Upper lobe of left lung (tissue), 6 donors: ENCODE measurements at regions not wholly inside any gene's neighbourhood (a gene's known extent, or its start where the extent isn't known, plus 50 kb on each side); places are given as distances from the start of the nearest gene placed in this dataset.

ENCODE experiments used
- ATAC-seq, 2 donors: fragments of 200-7000 bp; cut with Tn5 transposase; one replicate each; pipeline ENCODE4 v1.9.1; 2022; ENCODE audit warnings: mild to moderate bottlenecking in 2 of 2, moderate library complexity in 2 of 2; ENCODE audit not compliant: low FRiP score in 2 of 2
- DNase-seq, 2 donors: peaks; one replicate each; pipeline ENCODE4 v3.0.0-alpha.2; 2019 to 2020
- H3K27ac ChIP-seq, 4 donors: fragments of 200-600 bp; sonication (generic); one replicate each; pipeline ENCODE4 v1.5.1; 2016 to 2019
- H3K27me3 ChIP-seq, 4 donors: fragments of 200-600 bp; sonication (generic); one replicate each; pipeline ENCODE4 v1.5.1; 2017 to 2019
- H3K36me3 ChIP-seq, 4 donors: fragments of 200-600 bp; sonication (generic); one replicate each; pipeline ENCODE4 v1.5.1; 2016 to 2019
- H3K4me1 ChIP-seq, 4 donors: fragments of 200-600 bp; sonication (generic); one replicate each; pipeline ENCODE4 v1.5.1; 2018 to 2019
- H3K4me3 ChIP-seq, 4 donors: fragments of 200-600 bp; sonication (generic); one replicate each; pipeline ENCODE4 v1.5.1; 2017 to 2019; ENCODE audit warnings: mild to moderate bottlenecking in 2 of 4, moderate library complexity in 1 of 4
- H3K9me3 ChIP-seq, 4 donors: fragments of 200-600 bp; sonication (generic); one replicate each; pipeline ENCODE4 v1.5.1; 2018 to 2019
- CTCF ChIP-seq, 6 experiments: fragments of 450-650 bp in 4 of 6; fragments of 200-600 bp in 2 of 6; sonication (generic) in 2 of 6; IDR thresholded peaks; one replicate each; pipeline ENCODE4 v1.5.1; 2016 to 2019; ENCODE audit warnings: antibody characterized with exemption in 6 of 6
- EP300 ChIP-seq, 4 donors: sonication (generic); formaldehyde crosslinking; IDR thresholded peaks; one replicate each; pipeline ENCODE4 v1.5.1; 2017; ENCODE audit warnings: antibody characterized with exemption in 4 of 4, control low read depth in 2 of 4
- POLR2A ChIP-seq, 4 donors: fragments of 450-650 bp; IDR thresholded peaks; one replicate each; pipeline ENCODE4 v1.5.1; 2016 to 2017; ENCODE audit warnings: antibody characterized with exemption in 4 of 4, mild to moderate bottlenecking in 2 of 4
- POLR2AphosphoS5 ChIP-seq, 2 donors: sonication (generic); formaldehyde crosslinking; IDR thresholded peaks; one replicate each; pipeline ENCODE4 v1.5.1; 2017; ENCODE audit warnings: antibody characterized with exemption in 2 of 2
- WGBS, 2 donors: methylation state at CpG; one replicate each; pipeline ENCODE4 v1.1.5; 2017 to 2018; 5-methylcytosine and 5-hydroxymethylcytosine counted together
- donor health status: DM: no; HTN: no; CAD: no; lungs with moderate emphysema.
- donor health status: DM: no; HTN: yes; CAD: no; lungs with severe emphysema.

GRCh38 chr4:24091639-24092233 lies 201.9 kb upstream of the PPARGC1A start:
- ATAC-seq (no peak), DNase-seq (no peak)
- no peak overlapping the region for H3K27ac ChIP-seq
- H3K27me3 ChIP-seq = no peaks in the 10 kb centered on the region
- TF ChIP-seq POLR2A (IDR thresholded peaks at IDR 0.05) (no peak), CTCF (IDR thresholded peaks at IDR 0.05) (no peak), EP300 (IDR thresholded peaks at IDR 0.05) (no peak)
- H3K4me3 ChIP-seq = no peak overlapping the region
- WGBS, 2 donors = 89 to 94% methylated on average over 6 of the region's 6 CpGs
- H3K36me3 ChIP-seq = no peaks in the 10 kb centered on the region
- H3K4me1 ChIP-seq = no peaks in the 10 kb centered on the region
- H3K9me3 ChIP-seq = no peaks in the 10 kb centered on the region

- no peaks in the 10 kb centered on the region for H3K4me1 ChIP-seq
- TF ChIP-seq CTCF (IDR thresholded peaks at IDR 0.05) = no peak
- no peak for TF ChIP-seq POLR2A (IDR thresholded peaks at IDR 0.05)
- TF ChIP-seq POLR2AphosphoS5 (IDR thresholded peaks at IDR 0.05) = no peak
- TF ChIP-seq EP300 (IDR thresholded peaks at IDR 0.05) = no peak
- no peaks in the 10 kb centered on the region for H3K27me3 ChIP-seq
- H3K9me3 ChIP-seq = no peaks in the 10 kb centered on the region
- 70 to 79% methylated on average over 3 of the region's 3 CpGs for WGBS, 2 donors
- no peak overlapping the region for H3K4me3 ChIP-seq
- DNase-seq (no peak), ATAC-seq (no peak)
- no peak overlapping the region for H3K27ac ChIP-seq
- no peaks in the 10 kb centered on the region for H3K36me3 ChIP-seq
Observed at GRCh38 chr4:24089851-24090534, 200.1 kb upstream of the PPARGC1A start.

- WGBS, 2 donors = 82% methylated on average over 2 of the region's 2 CpGs
Observed at GRCh38 chr4:24080871-24081270, 191.0 kb upstream of the PPARGC1A start.

GRCh38 chr4:24078347-24078962 lies 188.6 kb upstream of the PPARGC1A start:
- 84 to 91% methylated on average over 2 of the region's 2 CpGs for WGBS, 2 donors
- no peak overlapping the region for H3K4me3 ChIP-seq
- no peak for ATAC-seq
- no peaks in the 10 kb centered on the region for H3K9me3 ChIP-seq
- H3K27ac ChIP-seq = no peak overlapping the region
- H3K4me1 ChIP-seq = no peaks in the 10 kb centered on the region
- TF ChIP-seq POLR2A (IDR thresholded peaks at IDR 0.05) = no peak
- TF ChIP-seq CTCF (IDR thresholded peaks at IDR 0.05) = no peak
- no peak for TF ChIP-seq EP300 (IDR thresholded peaks at IDR 0.05)
- TF ChIP-seq POLR2AphosphoS5 (IDR thresholded peaks at IDR 0.05) = no peak
- no peaks in the 10 kb centered on the region for H3K36me3 ChIP-seq
- DNase-seq = no peak
- no peaks in the 10 kb centered on the region for H3K27me3 ChIP-seq

More at GRCh38 chr4:24080871-24081270, 191.0 kb upstream of the PPARGC1A start:
- no peaks in the 10 kb centered on the region for H3K36me3 ChIP-seq
- no peaks in the 10 kb centered on the region for H3K27me3 ChIP-seq
- no peak overlapping the region for H3K27ac ChIP-seq
- no peaks in the 10 kb centered on the region for H3K4me1 ChIP-seq
- no peaks in the 10 kb centered on the region for H3K9me3 ChIP-seq
- TF ChIP-seq EP300 (IDR thresholded peaks at IDR 0.05) = no peak
- ATAC-seq = no peak
- H3K4me3 ChIP-seq = no peak overlapping the region
- no peak for DNase-seq

- no peak for ATAC-seq
- WGBS, 2 donors = 72 to 80% methylated on average over 1 of the region's 1 CpG
- DNase-seq = no peak
- TF ChIP-seq EP300 (IDR thresholded peaks at IDR 0.05) = no peak
- no peak for TF ChIP-seq POLR2A (IDR thresholded peaks at IDR 0.05)
- no peak for TF ChIP-seq CTCF (IDR thresholded peaks at IDR 0.05)
- TF ChIP-seq POLR2AphosphoS5 (IDR thresholded peaks at IDR 0.05) = no peak
- H3K27ac ChIP-seq = no peak overlapping the region
- H3K4me3 ChIP-seq = no peak overlapping the region
- no peaks in the 10 kb centered on the region for H3K4me1 ChIP-seq
- H3K9me3 ChIP-seq = no peaks in the 10 kb centered on the region
- H3K36me3 ChIP-seq = no peaks in the 10 kb centered on the region
- H3K27me3 ChIP-seq = no peaks in the 10 kb centered on the region
Observed at GRCh38 chr4:24076811-24077210, 187.0 kb upstream of the PPARGC1A start.
